ENCODE measurements at regions not wholly inside any gene's neighbourhood (a gene's known extent, or its start where the extent isn't known, plus 50 kb on each side); places are given as distances from the start of the nearest gene placed in this dataset.
"Not testable (repeated sequence)": the region's sequence is repeated elsewhere in the genome, so short reads cannot be mapped to it uniquely, and the experiment has no call there.

DNA sequence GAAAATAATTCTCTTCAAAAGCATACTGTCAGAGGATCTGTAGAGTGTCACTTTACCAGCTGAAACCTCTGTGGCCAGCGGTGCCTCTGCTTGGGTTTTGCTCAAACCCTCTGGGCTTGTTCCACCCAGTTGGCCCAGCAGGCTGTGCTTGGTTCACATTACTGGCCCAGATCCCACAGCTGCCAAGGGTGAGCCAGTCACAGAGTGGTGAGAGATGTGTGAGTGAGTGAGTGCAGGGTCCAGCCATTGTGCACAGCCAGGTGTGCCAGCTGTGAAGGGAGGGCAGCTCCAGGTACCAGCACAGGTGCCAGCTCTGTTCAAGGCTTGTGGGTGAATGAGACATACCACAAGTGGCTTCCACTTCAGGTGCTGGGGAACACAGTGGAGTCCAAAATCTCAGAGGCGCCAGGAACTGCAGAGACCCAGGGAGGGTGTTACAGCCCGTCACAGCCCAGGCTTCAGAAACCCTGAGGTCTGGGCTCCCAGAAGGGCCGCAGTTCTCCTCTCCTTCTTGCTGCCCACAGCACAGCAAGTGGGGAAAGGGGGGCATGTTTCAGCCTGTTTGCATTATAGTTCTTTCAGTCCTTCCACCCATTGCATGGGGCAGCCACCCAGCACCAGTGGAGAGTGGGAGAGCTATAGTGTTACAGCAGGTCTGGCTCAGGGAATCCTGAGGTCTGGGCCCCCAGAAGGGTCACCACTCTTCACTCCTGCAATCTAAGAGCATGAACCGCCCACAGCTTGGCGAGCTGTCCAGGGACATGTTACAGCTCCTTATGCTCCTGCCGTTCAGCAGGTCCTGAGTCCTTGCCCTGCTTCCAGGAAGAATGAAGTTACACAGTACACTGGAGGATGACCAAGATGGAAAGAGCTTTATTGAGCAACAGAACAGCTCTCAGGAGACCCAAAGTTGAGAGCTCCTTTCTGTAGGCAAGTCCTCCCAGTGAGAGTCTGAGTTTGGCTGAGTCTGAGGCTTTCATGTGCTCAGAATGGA is 931.7 kb upstream of the SORCS1 start:
- no peak for DNase-seq (ENCODE audit: low spot score)

DNA sequence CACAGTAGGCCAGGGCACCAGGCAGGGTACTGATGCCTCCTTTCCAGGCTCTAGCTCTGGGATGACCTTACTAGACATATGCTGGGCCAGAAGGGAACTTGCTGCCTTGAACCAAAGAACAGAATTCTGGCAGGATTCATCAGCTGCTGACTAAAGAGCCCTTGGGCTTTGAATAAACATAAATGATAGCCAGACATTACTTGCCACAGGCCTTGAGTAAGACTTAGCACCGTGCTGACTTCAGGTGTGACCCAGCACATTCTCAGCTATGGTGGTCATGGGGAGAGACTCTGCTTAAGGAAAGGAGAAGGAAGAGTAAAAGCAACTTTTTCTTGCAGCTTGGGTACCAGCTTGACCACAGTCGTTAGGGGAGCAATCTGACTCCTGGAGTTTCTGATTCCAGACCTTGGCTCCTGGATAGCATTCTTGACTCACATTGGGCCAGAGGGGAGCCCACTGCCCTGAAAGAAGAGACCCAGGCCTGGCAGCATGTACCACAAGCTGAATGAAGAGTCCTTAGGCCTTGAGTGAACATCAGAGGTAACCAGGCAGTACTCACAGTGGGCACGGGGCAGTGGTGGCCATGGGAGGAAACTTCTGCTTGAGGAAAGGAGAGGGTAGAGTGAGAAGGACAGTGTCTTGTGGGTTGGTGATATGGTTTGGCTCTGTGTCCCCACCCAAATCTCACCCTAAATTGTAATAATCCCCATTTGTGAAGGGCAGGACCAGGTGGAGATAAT is 926.1 kb upstream of the SORCS1 start:
- DNase-seq (ENCODE audit: low spot score): no peak

GRCh38 chr10:108086502-108086901 is 922.0 kb upstream of the SORCS1 start:
- DNase-seq (ENCODE audit: low spot score): no peak

- DNase-seq (ENCODE audit: low spot score): no peak
Observed at GRCh38 chr10:108082596-108082995, 918.1 kb upstream of the SORCS1 start.

- no peak for DNase-seq (ENCODE audit: low spot score)
Observed at GRCh38 chr10:108078263-108078662, 913.8 kb upstream of the SORCS1 start.

- no peak for DNase-seq (ENCODE audit: low spot score)
Observed at GRCh38 chr10:108072466-108072865, 908.0 kb upstream of the SORCS1 start.

- DNase-seq (ENCODE audit: low spot score): no peak
Observed at GRCh38 chr10:108070789-108071188, 906.3 kb upstream of the SORCS1 start.

DNA sequence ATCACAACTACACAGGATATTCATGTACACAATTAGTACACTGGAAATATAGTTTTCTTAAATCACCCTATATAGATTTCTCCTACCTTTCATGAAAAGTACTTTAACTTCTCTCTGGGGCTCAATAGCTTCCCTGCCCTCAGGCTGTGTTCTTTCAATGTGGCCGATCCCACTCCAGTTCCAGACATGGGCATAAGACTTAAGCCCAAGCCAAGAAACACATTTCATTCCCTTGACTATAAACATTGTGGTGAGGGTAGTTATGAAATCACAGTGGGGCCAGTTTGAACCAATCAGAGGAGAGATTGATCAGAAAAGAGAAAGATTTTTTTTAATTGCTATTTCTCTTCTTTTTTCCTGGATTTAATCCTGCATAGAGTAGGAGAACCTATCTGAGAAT is 904.6 kb upstream of the SORCS1 start:
- DNase-seq (ENCODE audit: low spot score): no peak

- no peak for DNase-seq (ENCODE audit: low spot score)
Observed at GRCh38 chr10:108064746-108065260, 900.3 kb upstream of the SORCS1 start.

DNA sequence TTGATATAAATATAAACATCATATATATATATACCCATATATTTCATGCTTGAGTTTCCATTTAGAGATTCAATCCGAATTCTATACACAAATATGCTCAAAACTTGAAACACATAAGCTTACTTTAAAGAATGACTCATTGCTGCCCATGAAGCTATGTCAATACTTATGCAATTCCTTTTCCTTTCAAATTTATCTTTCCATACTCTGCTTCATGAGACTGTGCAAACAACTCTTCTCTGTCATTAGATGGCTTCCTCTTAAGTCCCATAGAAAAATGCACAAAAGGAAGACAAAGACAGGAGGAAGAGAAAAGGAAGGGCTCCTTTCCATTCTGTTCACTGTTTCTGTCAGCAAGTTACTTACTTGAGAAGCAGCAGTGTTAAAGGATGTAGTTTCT is 895.7 kb upstream of the SORCS1 start:
- no peak for DNase-seq (ENCODE audit: low spot score)

GRCh38 chr10:108055506-108055905 is 891.0 kb upstream of the SORCS1 start:
- DNase-seq (ENCODE audit: low spot score): no peak

DNA sequence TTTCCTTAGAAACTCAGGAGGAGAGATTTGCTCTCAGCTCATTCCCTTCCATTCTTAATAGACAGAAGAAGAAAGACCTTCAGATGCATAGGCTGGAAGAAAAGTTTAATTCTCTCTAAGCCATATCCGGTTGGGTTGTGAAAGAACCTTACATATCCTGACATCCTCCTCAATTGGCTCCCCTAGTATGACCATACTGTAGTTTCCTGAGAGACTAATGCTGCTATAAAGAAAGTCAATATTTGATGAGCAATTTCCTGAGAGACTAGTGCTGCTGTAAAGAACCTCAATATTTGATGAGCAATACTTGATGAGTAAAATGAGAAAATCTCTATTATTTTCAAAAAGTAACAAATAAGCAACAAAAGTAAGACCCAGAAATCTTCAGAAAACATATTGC is 888.5 kb upstream of the SORCS1 start:
- DNase-seq (ENCODE audit: low spot score): no peak

- no peak for DNase-seq (ENCODE audit: low spot score)
Observed at GRCh38 chr10:108051218-108051617, 886.7 kb upstream of the SORCS1 start.

DNA sequence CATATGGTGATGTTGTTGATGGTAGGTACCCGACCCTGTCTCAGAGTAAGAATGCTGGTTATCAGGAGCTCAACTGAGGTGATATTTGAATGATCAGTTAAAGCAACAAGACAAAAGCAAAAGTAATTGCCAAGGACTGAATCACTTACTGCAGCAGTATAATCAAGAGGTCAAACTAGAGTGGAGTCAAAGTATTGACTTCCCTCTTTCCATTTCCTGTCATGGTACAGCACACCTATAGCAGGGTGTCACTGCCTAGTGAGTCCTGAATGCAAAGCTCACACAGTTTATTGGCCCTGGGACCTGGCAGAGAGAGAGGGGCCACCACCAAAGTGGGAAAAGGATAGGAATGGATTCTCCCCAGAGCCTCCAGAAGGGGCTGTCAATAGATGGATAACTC is 886.1 kb upstream of the SORCS1 start:
- no peak for DNase-seq (ENCODE audit: low spot score)

- no peak for DNase-seq (ENCODE audit: low spot score)
Observed at GRCh38 chr10:108049668-108050067, 885.2 kb upstream of the SORCS1 start.

- DNase-seq (ENCODE audit: low spot score): no peak
Observed at GRCh38 chr10:108048898-108049297, 884.4 kb upstream of the SORCS1 start.

- DNase-seq (ENCODE audit: low spot score): no peak
Observed at GRCh38 chr10:108039821-108040584, 875.5 kb upstream of the SORCS1 start.

DNA sequence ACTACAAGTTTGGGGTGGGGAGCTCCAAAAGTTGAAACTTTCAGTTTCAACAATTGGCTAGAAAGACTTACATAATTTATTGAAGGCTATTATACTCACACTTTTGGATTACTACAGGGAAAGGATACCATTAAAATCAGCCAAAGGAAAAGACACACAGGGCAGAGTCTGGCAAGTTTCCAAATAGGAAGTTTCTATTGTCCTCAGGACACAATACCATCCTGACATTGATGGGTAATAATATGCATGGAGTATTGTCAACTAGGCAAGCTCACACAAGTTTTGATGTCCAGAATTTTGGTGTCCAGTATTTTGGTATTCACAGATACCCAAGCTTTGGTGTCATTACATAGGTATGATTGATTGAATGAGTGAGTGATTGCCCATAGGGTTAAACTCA is 872.6 kb upstream of the SORCS1 start:
- DNase-seq (ENCODE audit: low spot score): no peak

DNA sequence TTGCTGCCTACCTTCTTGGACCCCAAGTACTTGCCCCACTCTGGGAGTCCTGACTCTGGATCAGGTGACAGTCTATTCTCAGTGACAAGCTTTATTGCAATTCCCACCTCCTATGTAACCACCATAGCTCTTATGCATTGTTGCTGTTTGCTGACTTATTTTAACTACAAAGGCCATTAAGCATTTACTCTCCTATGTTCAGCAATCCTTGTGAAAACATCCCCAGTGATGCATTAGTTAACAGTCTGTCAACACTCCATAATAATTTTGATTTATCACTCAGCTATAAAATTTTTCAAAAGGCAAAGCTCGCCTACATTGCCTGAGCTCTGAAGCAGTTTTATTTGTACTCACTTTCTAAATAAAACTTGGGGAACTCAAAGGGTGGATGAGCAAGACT is 871.8 kb upstream of the SORCS1 start:
- no peak for DNase-seq (ENCODE audit: low spot score)

DNA sequence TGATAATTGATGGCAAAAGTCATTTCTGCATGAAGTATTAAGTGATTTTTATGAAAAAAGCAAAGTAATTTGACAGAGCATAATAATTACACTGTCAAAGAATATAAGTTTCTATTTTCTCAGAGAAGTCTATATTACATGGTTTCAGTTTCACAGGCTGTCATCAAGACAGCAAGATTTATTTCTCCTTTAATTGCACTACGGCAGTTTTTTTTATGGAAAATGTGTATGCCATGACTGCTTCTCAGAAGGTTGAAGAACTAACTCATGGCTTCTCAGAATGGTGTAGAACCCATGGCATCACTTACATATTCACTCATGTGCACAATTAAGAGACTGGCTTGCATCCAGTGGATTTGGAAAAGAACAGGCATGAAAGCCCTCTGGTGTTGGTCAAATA is 870.3 kb upstream of the SORCS1 start:
- DNase-seq (ENCODE audit: low spot score): no peak

GRCh38 chr10:108033518-108033917 is 869.0 kb upstream of the SORCS1 start:
- DNase-seq (ENCODE audit: low spot score): not testable (repeated sequence)

DNA sequence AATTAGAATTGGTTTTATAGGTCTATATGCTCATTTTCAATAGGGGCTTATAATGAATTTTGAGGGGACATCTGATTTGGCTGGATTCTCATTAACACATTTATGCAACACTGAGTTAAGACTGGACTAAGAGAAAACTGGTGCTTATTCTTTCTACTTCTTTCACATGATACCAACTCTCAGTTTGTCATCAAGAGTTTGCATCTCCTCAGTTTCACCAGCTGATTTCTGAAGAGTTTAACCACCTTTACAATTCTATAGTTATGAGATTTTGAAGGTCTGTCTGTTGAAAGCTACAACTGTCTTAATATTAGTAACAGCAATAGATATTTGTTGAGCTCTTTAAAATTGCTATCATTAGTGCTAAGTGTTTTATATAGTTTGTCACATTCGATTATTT is 867.0 kb upstream of the SORCS1 start:
- no peak for DNase-seq (ENCODE audit: low spot score)

DNA sequence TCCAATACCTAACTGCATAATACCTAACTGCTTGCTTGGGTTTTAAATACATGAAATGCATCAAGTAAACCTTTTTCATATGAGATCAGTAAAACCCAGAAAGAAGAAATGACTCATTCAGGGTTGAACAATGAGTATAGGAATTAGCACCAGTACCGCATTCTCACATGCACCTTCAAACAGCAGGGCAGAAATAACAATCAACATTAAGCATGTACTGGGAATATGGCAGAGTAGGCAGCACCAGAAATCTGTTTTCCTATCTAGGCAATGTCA is 850.3 kb upstream of the SORCS1 start:
- no peak for DNase-seq (ENCODE audit: low spot score)
